22Rv1 (cell line): ENCODE measurements at regions not wholly inside any gene's neighbourhood (a gene's known extent, or its start where the extent isn't known, plus 50 kb on each side); places are given as distances from the start of the nearest gene placed in this dataset.

Experiments
- CTCF ChIP-seq: fragments of 450-650 bp; IDR thresholded peaks from 2 replicates; pipeline ENCODE4 v1.5.1; 2017; ENCODE audit warnings: mild to moderate bottlenecking
- ZFX ChIP-seq: fragments of 450-650 bp; IDR thresholded peaks from 2 replicates; pipeline ENCODE4 v1.6.1; 2017; ENCODE audit warnings: antibody characterized with exemption, borderline replicate concordance

- no peak for TF ChIP-seq CTCF
- TF ChIP-seq ZFX: no peak
These were observed 615.0 kb downstream of the SH2D4B start for GRCh38 chr10:81152656-81153055.
